Prostate gland (tissue), 2 donors: ENCODE measurements at regions not wholly inside any gene's neighbourhood (a gene's known extent, or its start where the extent isn't known, plus 50 kb on each side); places are given as distances from the start of the nearest gene placed in this dataset.

Experiments
- DNase-seq: peaks from one replicate; pipeline ENCODE4 v3.0.0-alpha.2; 2019; ENCODE audit warnings: low spot score
- H3K27ac ChIP-seq, 2 donors: fragments of 200-600 bp; sonication (generic); 2 replicates each; pipeline ENCODE4 v1.5.1; 2017 to 2019
- H3K27me3 ChIP-seq: fragments of 200-600 bp; sonication (generic); replicated peaks from 2 replicates; pipeline ENCODE4 v1.5.1; 2019; ENCODE audit not compliant: insufficient read depth
- H3K36me3 ChIP-seq, 2 donors: fragments of 200-600 bp; sonication (generic); 1 replicate in 1 of 2; 2 replicates in 1 of 2; pipeline versions ENCODE4 v1.5.1 to v1.8.1; 2017 to 2019
- H3K4me1 ChIP-seq: fragments of 200-600 bp; sonication (generic); replicated peaks from 2 replicates; pipeline ENCODE4 v1.5.1; 2019
- H3K4me3 ChIP-seq, 2 donors: fragments of 200-600 bp; sonication (generic); 2 replicates each; pipeline ENCODE4 v1.5.1; 2017 to 2019
- H3K9me3 ChIP-seq: fragments of 200-600 bp; sonication (generic); 2 replicates; pipeline ENCODE4 v1.5.1; 2017
- POLR2A ChIP-seq: fragments of 450-650 bp; IDR thresholded peaks from one replicate; pipeline ENCODE4 v1.6.1; 2016; ENCODE audit warnings: antibody characterized with exemption, mild to moderate bottlenecking
- POLR2AphosphoS5 ChIP-seq: sonication (generic); formaldehyde crosslinking; IDR thresholded peaks from one replicate; pipeline ENCODE4 v1.6.1; 2017; ENCODE audit warnings: antibody characterized with exemption
- WGBS: methylation state at CpG from one replicate; pipeline ENCODE4 v1.1.5; 2018; 5-methylcytosine and 5-hydroxymethylcytosine counted together
- intact Hi-C: fragments of 100-400 bp; cut with DNase I; formaldehyde crosslinking; loops from one replicate; pipeline ENCODE4 v1.14.2; 2022
- TF ChIP-seq, protein P1 (sequence below), 4 experiments: fragments of 200-600 bp in 2 of 4; fragments of 450-650 bp in 2 of 4; sonication (generic) in 2 of 4; IDR thresholded peaks; 1 replicate in 3 of 4; 2 replicates in 1 of 4; pipeline ENCODE4 v1.5.1; 2016 to 2019; ENCODE audit warnings: antibody characterized with exemption in 4 of 4, mild to moderate bottlenecking in 2 of 4, moderate library complexity in 2 of 4

GRCh38 chr3:102593812-102594602 is 159.2 kb downstream of the ZPLD1 start:
- Histone ChIP-seq H3K9me3 (no peaks in the 10 kb centered on the region), H3K4me1 (no peaks in the 10 kb centered on the region), H3K4me3 (no peak overlapping the region), H3K36me3 (no peaks in the 10 kb centered on the region), H3K27me3 (no peaks in the 10 kb centered on the region), H3K27ac (no peak overlapping the region)
- TF ChIP-seq POLR2A (no peak), POLR2AphosphoS5 (peak; percentile 59)
- intact Hi-C loops: no loop called here
- DNase-seq: no peak
- 21% methylated on average over 2 of the region's 2 CpGs for WGBS

- intact Hi-C loops: no loop called here
- no peaks in the 10 kb centered on the region for H3K9me3 ChIP-seq
- WGBS: 96% methylated on average over 3 of the region's 3 CpGs
- DNase-seq: no peak
- TF ChIP-seq, protein P1, sequence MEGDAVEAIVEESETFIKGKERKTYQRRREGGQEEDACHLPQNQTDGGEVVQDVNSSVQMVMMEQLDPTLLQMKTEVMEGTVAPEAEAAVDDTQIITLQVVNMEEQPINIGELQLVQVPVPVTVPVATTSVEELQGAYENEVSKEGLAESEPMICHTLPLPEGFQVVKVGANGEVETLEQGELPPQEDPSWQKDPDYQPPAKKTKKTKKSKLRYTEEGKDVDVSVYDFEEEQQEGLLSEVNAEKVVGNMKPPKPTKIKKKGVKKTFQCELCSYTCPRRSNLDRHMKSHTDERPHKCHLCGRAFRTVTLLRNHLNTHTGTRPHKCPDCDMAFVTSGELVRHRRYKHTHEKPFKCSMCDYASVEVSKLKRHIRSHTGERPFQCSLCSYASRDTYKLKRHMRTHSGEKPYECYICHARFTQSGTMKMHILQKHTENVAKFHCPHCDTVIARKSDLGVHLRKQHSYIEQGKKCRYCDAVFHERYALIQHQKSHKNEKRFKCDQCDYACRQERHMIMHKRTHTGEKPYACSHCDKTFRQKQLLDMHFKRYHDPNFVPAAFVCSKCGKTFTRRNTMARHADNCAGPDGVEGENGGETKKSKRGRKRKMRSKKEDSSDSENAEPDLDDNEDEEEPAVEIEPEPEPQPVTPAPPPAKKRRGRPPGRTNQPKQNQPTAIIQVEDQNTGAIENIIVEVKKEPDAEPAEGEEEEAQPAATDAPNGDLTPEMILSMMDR (IDR thresholded peaks at IDR 0.05): no peak
- no peak for TF ChIP-seq POLR2AphosphoS5
- TF ChIP-seq POLR2A: no peak
- no peak overlapping the region for H3K4me3 ChIP-seq
- H3K4me1 ChIP-seq: no peaks in the 10 kb centered on the region
- H3K27ac ChIP-seq: no peak overlapping the region
- no peaks in the 10 kb centered on the region for H3K36me3 ChIP-seq
- no peaks in the 10 kb centered on the region for H3K27me3 ChIP-seq
Measured at GRCh38 chr3:102595057-102595456, 160.2 kb downstream of the ZPLD1 start.

- no peaks in the 10 kb centered on the region for H3K4me1 ChIP-seq
- DNase-seq: peak; percentile 27
- H3K27ac ChIP-seq: no peak overlapping the region
- H3K27me3 ChIP-seq: no peaks in the 10 kb centered on the region
- H3K4me3 ChIP-seq: no peak overlapping the region
- intact Hi-C loops: no loop called here
- no peaks in the 10 kb centered on the region for H3K9me3 ChIP-seq
- TF ChIP-seq POLR2AphosphoS5 (peak; percentile 51), POLR2A (no peak)
- TF ChIP-seq, protein P1 (IDR thresholded peaks at IDR 0.05): no peak
- H3K36me3 ChIP-seq: no peaks in the 10 kb centered on the region
- WGBS: 87% methylated on average over 7 of the region's 7 CpGs
Measured at GRCh38 chr3:102599819-102600576, 165.2 kb downstream of the ZPLD1 start.

GRCh38 chr3:102605153-102605552 is 170.3 kb downstream of the ZPLD1 start:
- Histone ChIP-seq H3K4me3 (no peak overlapping the region), H3K4me1 (no peaks in the 10 kb centered on the region), H3K36me3 (no peaks in the 10 kb centered on the region), H3K27ac (no peak overlapping the region), H3K9me3 (no peaks in the 10 kb centered on the region), H3K27me3 (no peaks in the 10 kb centered on the region)
- intact Hi-C loops: no loop called here
- DNase-seq: no peak
- 86% methylated on average over 1 of the region's 1 CpG for WGBS
- TF ChIP-seq, protein P1 (IDR thresholded peaks at IDR 0.05): no peak
- TF ChIP-seq POLR2A: no peak
- TF ChIP-seq POLR2AphosphoS5: no peak

DNA sequence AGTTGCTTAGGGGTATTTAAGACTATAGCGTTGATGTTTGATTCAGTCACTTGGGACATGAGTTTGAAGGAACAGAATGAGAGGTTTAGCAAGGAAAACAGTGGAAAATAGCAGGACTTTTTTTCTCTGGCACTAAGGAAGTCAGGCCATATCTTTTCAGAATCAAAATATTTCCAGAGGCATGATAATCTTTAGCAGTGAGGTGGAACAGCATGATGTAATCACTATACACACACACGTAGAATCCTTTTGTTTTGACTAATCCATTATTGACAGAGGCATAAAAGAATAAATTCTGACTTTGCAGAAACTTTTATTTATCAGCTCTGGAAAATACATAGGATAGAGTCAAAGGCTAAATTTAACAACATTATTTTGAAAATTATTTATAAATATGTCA is 174.1 kb downstream of the ZPLD1 start:
- Histone ChIP-seq H3K27ac (no peak overlapping the region), H3K27me3 (no peaks in the 10 kb centered on the region), H3K4me3 (no peak overlapping the region), H3K9me3 (no peaks in the 10 kb centered on the region), H3K4me1 (no peaks in the 10 kb centered on the region), H3K36me3 (no peaks in the 10 kb centered on the region)
- intact Hi-C loops: no loop called here
- TF ChIP-seq POLR2AphosphoS5 (no peak), POLR2A (no peak)
- TF ChIP-seq, protein P1 (IDR thresholded peaks at IDR 0.05): no peak
- DNase-seq: no peak
- WGBS: 64% methylated on average over 2 of the region's 2 CpGs
